ENCODE measurements at regions not wholly inside any gene's neighbourhood (a gene's known extent, or its start where the extent isn't known, plus 50 kb on each side); places are given as distances from the start of the nearest gene placed in this dataset.

DNA sequence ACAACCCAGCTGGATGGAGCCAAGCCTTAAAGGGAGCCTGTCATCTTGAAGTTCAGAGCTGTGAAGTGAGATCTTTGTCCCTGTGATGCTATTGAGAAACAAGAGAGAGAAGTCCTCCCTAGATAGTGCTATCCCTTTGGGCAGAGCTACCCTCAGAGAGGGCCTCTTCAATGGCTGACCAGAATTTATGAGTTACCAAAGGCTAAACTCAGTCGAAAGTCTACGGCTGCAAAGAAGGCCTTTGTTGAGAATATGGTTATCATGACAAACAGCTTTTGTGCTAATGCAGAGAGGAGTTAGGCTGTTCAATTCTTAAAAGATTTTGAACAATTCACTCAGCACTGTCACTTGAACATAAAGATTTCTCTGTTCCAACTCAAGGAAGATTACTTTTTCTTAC, 65.9 kb upstream of the C3orf80 start:
- Histone ChIP-seq H3K4me3 (ENCODE audit: control insufficient read depth in 2 of 3, extremely low read depth in 1 of 3, insufficient read depth in 2 of 3, low read depth in 1 of 3, low read length in 3 of 3) (no peak overlapping the region), H3K9me3 (ENCODE audit: control insufficient read depth, low read depth, low read length) (no peaks in the 10 kb centered on the region), H3K27ac (ENCODE audit: control insufficient read depth, insufficient read depth, low read length) (no peak overlapping the region), H3K9ac (ENCODE audit: control insufficient read depth, extremely low read depth, insufficient read depth, low read length) (no peak overlapping the region), H3K27me3 (ENCODE audit: control insufficient read depth, extremely low read depth, insufficient read depth, low read length) (peaks cover 2% of the 10 kb centered on the region), H2AFZ (ENCODE audit: control insufficient read depth, low read length) (no peak overlapping the region), H3K4me1 (ENCODE audit: control insufficient read depth, extremely low read depth, insufficient read depth, low read length) (no peaks in the 10 kb centered on the region), H3K4me2 (ENCODE audit: control insufficient read depth, extremely low read depth, insufficient read depth, low read depth, low read length) (no peak overlapping the region), H3K36me3 (ENCODE audit: control insufficient read depth in 2 of 2, extremely low read depth in 1 of 2, insufficient read depth in 2 of 2, low read length in 2 of 2) (no peaks in the 10 kb centered on the region), H3K79me2 (ENCODE audit: control insufficient read depth, insufficient read depth, low read length) (no peaks in the 10 kb centered on the region), H3K9me1 (ENCODE audit: control insufficient read depth, extremely low read depth, insufficient read depth, low read length) (no peaks in the 10 kb centered on the region), H4K20me1 (ENCODE audit: control insufficient read depth, extremely low read depth, insufficient read depth, low read length) (no peaks in the 10 kb centered on the region)
- no peak for FAIRE-seq
- TF ChIP-seq, protein P1, sequence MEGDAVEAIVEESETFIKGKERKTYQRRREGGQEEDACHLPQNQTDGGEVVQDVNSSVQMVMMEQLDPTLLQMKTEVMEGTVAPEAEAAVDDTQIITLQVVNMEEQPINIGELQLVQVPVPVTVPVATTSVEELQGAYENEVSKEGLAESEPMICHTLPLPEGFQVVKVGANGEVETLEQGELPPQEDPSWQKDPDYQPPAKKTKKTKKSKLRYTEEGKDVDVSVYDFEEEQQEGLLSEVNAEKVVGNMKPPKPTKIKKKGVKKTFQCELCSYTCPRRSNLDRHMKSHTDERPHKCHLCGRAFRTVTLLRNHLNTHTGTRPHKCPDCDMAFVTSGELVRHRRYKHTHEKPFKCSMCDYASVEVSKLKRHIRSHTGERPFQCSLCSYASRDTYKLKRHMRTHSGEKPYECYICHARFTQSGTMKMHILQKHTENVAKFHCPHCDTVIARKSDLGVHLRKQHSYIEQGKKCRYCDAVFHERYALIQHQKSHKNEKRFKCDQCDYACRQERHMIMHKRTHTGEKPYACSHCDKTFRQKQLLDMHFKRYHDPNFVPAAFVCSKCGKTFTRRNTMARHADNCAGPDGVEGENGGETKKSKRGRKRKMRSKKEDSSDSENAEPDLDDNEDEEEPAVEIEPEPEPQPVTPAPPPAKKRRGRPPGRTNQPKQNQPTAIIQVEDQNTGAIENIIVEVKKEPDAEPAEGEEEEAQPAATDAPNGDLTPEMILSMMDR (optimal IDR thresholded peaks at IDR 0.05 in 1 of 3, IDR thresholded peaks at IDR 0.05 in 1 of 3, conservative IDR thresholded peaks at IDR 0.05 in 1 of 3; ENCODE audit: extremely low read depth in 1 of 3, insufficient read depth in 2 of 3, low read length in 3 of 3) = no peak
- TF ChIP-seq EZH2 (IDR thresholded peaks at IDR 0.05; ENCODE audit: low read length) = no peak
- no peak for DNase-seq (ENCODE audit: low read depth, low spot score)
- dilution Hi-C loops (cut with MboI; ENCODE audit: extremely low pct_ligation_motif_present, low sequenced_read_pairs) = no loop called here

DNA sequence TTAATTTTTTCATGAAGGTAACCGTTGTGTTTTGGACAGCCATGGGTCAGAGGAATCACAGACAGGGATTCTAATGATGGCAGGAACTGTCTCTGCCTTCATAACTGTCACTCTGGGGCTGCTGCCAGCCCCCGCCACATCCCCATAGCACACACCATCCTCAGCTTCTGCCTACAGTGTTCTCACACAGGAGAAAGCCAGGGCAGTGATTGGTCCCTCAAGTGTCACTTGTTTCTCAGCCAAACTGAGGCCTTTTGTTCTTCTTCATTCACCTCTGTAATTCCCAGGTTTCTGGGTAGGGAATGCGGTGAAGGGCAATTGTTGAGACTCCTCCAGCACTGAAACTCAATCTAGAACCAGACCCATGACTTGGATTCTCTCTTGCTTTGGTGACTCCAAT, 65.4 kb upstream of the C3orf80 start:
- H3K4me3 ChIP-seq (ENCODE audit: control insufficient read depth in 2 of 3, extremely low read depth in 1 of 3, insufficient read depth in 2 of 3, low read depth in 1 of 3, low read length in 3 of 3) = no peak overlapping the region
- H3K79me2 ChIP-seq (ENCODE audit: control insufficient read depth, insufficient read depth, low read length) = no peaks in the 10 kb centered on the region
- H4K20me1 ChIP-seq (ENCODE audit: control insufficient read depth, extremely low read depth, insufficient read depth, low read length) = no peaks in the 10 kb centered on the region
- no peaks in the 10 kb centered on the region for H3K27me3 ChIP-seq (ENCODE audit: control insufficient read depth, extremely low read depth, insufficient read depth, low read length)
- no peak for FAIRE-seq
- no peaks in the 10 kb centered on the region for H3K9me3 ChIP-seq (ENCODE audit: control insufficient read depth, low read depth, low read length)
- no peak overlapping the region for H3K27ac ChIP-seq (ENCODE audit: control insufficient read depth, insufficient read depth, low read length)
- no peak overlapping the region for H3K9ac ChIP-seq (ENCODE audit: control insufficient read depth, extremely low read depth, insufficient read depth, low read length)
- no peak for DNase-seq (ENCODE audit: low read depth, low spot score)
- H2AFZ ChIP-seq (ENCODE audit: control insufficient read depth, low read length) = no peak overlapping the region
- no peaks in the 10 kb centered on the region for H3K36me3 ChIP-seq (ENCODE audit: control insufficient read depth in 2 of 2, extremely low read depth in 1 of 2, insufficient read depth in 2 of 2, low read length in 2 of 2)
- H3K4me2 ChIP-seq (ENCODE audit: control insufficient read depth, extremely low read depth, insufficient read depth, low read depth, low read length) = no peak overlapping the region
- no peaks in the 10 kb centered on the region for H3K4me1 ChIP-seq (ENCODE audit: control insufficient read depth, extremely low read depth, insufficient read depth, low read length)
- dilution Hi-C loops (cut with MboI; ENCODE audit: extremely low pct_ligation_motif_present, low sequenced_read_pairs) = no loop called here
- TF ChIP-seq, protein P1 (optimal IDR thresholded peaks at IDR 0.05 in 1 of 3, IDR thresholded peaks at IDR 0.05 in 1 of 3, conservative IDR thresholded peaks at IDR 0.05 in 1 of 3; ENCODE audit: extremely low read depth in 1 of 3, insufficient read depth in 2 of 3, low read length in 3 of 3) = no peak
- TF ChIP-seq EZH2 (IDR thresholded peaks at IDR 0.05; ENCODE audit: low read length) = no peak
- H3K9me1 ChIP-seq (ENCODE audit: control insufficient read depth, extremely low read depth, insufficient read depth, low read length) = no peaks in the 10 kb centered on the region
